Fibroblast of skin of right biceps (primary cell): ENCODE measurements at regions not wholly inside any gene's neighbourhood (a gene's known extent, or its start where the extent isn't known, plus 50 kb on each side); places are given as distances from the start of the nearest gene placed in this dataset.
A peak's percentile ranks its signal among the peaks of the same experiment; 100 is the strongest.

ENCODE experiments used
- DNase-seq: peaks from one replicate; pipeline ENCODE4 v3.0.0-alpha.2; 2013

GRCh38 chr5:33303579-33304095, 137.1 kb upstream of the TARS1 start:
- DNase-seq, result no peak

GRCh38 chr5:33304601-33305000, 136.2 kb upstream of the TARS1 start:
- DNase-seq, result no peak

- DNase-seq, result no peak
Measured at GRCh38 chr5:33305572-33305971, 135.2 kb upstream of the TARS1 start.

- DNase-seq, result peak; percentile 72
Measured at GRCh38 chr5:33306758-33307157, 134.0 kb upstream of the TARS1 start.

- no peak for DNase-seq
Measured at GRCh38 chr5:33308586-33308985, 132.2 kb upstream of the TARS1 start.

GRCh38 chr5:33309068-33309467, 131.7 kb upstream of the TARS1 start:
- no peak for DNase-seq

- DNase-seq, result no peak
Measured at GRCh38 chr5:33309536-33310345, 131.0 kb upstream of the TARS1 start.

- DNase-seq, result peak; percentile 95
Measured at GRCh38 chr5:33310451-33310850, 130.3 kb upstream of the TARS1 start.

- peak; percentile 98 for DNase-seq
Measured at GRCh38 chr5:33311893-33312292, 128.9 kb upstream of the TARS1 start.

GRCh38 chr5:33312571-33313549, 127.9 kb upstream of the TARS1 start:
- DNase-seq, result peak; percentile 90

GRCh38 chr5:33315189-33315588, 125.6 kb upstream of the TARS1 start:
- peak; percentile 29 for DNase-seq

- peak; percentile 40 for DNase-seq
Measured at GRCh38 chr5:33316773-33317172, 124.0 kb upstream of the TARS1 start.

- peak; percentile 47 for DNase-seq
Measured at GRCh38 chr5:33317271-33317670, 123.5 kb upstream of the TARS1 start.

GRCh38 chr5:33319151-33319550, 121.6 kb upstream of the TARS1 start:
- peak; percentile 84 for DNase-seq

- DNase-seq, result peak; percentile 73
Measured at GRCh38 chr5:33319841-33320240, 120.9 kb upstream of the TARS1 start.

- peak; percentile 100 for DNase-seq
Measured at GRCh38 chr5:33321026-33321425, 119.7 kb upstream of the TARS1 start.

GRCh38 chr5:33322632-33323031, 118.1 kb upstream of the TARS1 start:
- peak; percentile 53 for DNase-seq

- no peak for DNase-seq
Measured at GRCh38 chr5:33324667-33325307, 116.0 kb upstream of the TARS1 start.

- no peak for DNase-seq
Measured at GRCh38 chr5:33328818-33329217, 111.9 kb upstream of the TARS1 start.

GRCh38 chr5:33329891-33330290, 110.9 kb upstream of the TARS1 start:
- DNase-seq, result no peak

- DNase-seq, result no peak
Measured at GRCh38 chr5:33330426-33330825, 110.3 kb upstream of the TARS1 start.

GRCh38 chr5:33330992-33331391, 109.8 kb upstream of the TARS1 start:
- no peak for DNase-seq

- no peak for DNase-seq
Measured at GRCh38 chr5:33332804-33333203, 108.0 kb upstream of the TARS1 start.
